GM19035 (cell line): ENCODE measurements at regions not wholly inside any gene's neighbourhood (a gene's known extent, or its start where the extent isn't known, plus 50 kb on each side); places are given as distances from the start of the nearest gene placed in this dataset.
"Not testable (repeated sequence)": the region's sequence is repeated elsewhere in the genome, so short reads cannot be mapped to it uniquely, and the experiment has no call there.

Experiments
- ATAC-seq: cut with Tn5 transposase; IDR thresholded peaks from one replicate; pipeline ENCODE4 v1.9.1; 2021; ENCODE audit not compliant: unreplicated experiment

- ATAC-seq = not testable (repeated sequence)
These were observed 62.8 kb downstream of the SCP2D1 start for GRCh38 chr20:18876394-18876793.

- ATAC-seq = no peak
These were observed 65.7 kb downstream of the SCP2D1 start for GRCh38 chr20:18879262-18879661.

- ATAC-seq = no peak
These were observed 73.2 kb downstream of the SCP2D1 start for GRCh38 chr20:18886756-18887155.

GRCh38 chr20:18901980-18902737 is 88.6 kb downstream of the SCP2D1 start:
- ATAC-seq = no peak

- no peak for ATAC-seq
These were observed 90.6 kb downstream of the SCP2D1 start for GRCh38 chr20:18904192-18904591.

GRCh38 chr20:18904624-18905023 is 91.0 kb downstream of the SCP2D1 start:
- no peak for ATAC-seq

- ATAC-seq = no peak
These were observed 92.5 kb downstream of the SCP2D1 start for GRCh38 chr20:18906046-18906445.

- ATAC-seq = no peak
These were observed 93.8 kb downstream of the SCP2D1 start for GRCh38 chr20:18907353-18907752.

- no peak for ATAC-seq
These were observed 94.5 kb downstream of the SCP2D1 start for GRCh38 chr20:18908109-18908508.

- no peak for ATAC-seq
These were observed 95.7 kb downstream of the SCP2D1 start for GRCh38 chr20:18909254-18909653.

- no peak for ATAC-seq
These were observed 100.1 kb downstream of the SCP2D1 start for GRCh38 chr20:18913701-18914100.

GRCh38 chr20:18914796-18915195 is 101.2 kb downstream of the SCP2D1 start:
- no peak for ATAC-seq

GRCh38 chr20:18916886-18917750 is 103.5 kb downstream of the SCP2D1 start:
- no peak for ATAC-seq

- no peak for ATAC-seq
These were observed 106.4 kb downstream of the SCP2D1 start for GRCh38 chr20:18919996-18920395.

GRCh38 chr20:18921291-18921690 is 107.7 kb downstream of the SCP2D1 start:
- no peak for ATAC-seq

GRCh38 chr20:18922251-18922650 is 108.7 kb downstream of the SCP2D1 start:
- ATAC-seq = no peak

GRCh38 chr20:18922898-18923297 is 109.3 kb downstream of the SCP2D1 start:
- no peak for ATAC-seq

- no peak for ATAC-seq
These were observed 113.4 kb downstream of the SCP2D1 start for GRCh38 chr20:18926965-18927364.

GRCh38 chr20:18928626-18929025 is 115.0 kb downstream of the SCP2D1 start:
- ATAC-seq = no peak

- ATAC-seq = no peak
These were observed 116.2 kb downstream of the SCP2D1 start for GRCh38 chr20:18929800-18930199.

- ATAC-seq = no peak
These were observed 130.0 kb downstream of the SCP2D1 start for GRCh38 chr20:18943542-18943941.

GRCh38 chr20:18956890-18957289 is 143.3 kb downstream of the SCP2D1 start:
- ATAC-seq = no peak
